ENCODE measurements at regions not wholly inside any gene's neighbourhood (a gene's known extent, or its start where the extent isn't known, plus 50 kb on each side); places are given as distances from the start of the nearest gene placed in this dataset.

DNA sequence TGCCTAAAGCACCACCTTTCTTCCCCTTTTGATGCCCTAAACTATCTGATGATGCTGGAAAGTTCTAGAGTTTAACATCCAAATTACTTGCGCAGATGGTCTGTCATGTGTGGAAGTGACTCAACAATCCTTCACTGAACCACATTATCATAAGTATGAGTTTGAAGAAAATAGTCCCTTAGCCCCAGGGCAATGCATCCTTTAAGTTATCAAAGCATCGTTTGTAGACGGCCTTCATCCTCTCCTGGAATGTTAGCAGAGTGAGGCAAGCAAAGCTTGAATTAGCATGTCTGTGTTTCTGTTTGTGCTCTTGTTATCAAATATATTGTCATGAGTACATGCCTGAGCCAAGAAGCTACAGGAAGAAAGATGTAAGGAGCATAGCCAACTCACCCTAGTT is 570.9 kb downstream of the MID1IP1 start:
- Histone ChIP-seq H2AFZ (replicated peaks; ENCODE audit: low read length, poor library complexity) (no peak overlapping the region), H2BK15ac (ENCODE audit: low read depth, low read length) (no peak overlapping the region), H3K4me2 (ENCODE audit: low read depth, low read length) (no peak overlapping the region), H3K4me3 (ENCODE audit: insufficient read depth, low read depth, low read length) (no peak overlapping the region), H3K56ac (ENCODE audit: extremely low read depth, insufficient read depth, low read length) (no peak overlapping the region), H3K9me3 (ENCODE audit: control insufficient read depth, insufficient read depth, low read length) (no peaks in the 10 kb centered on the region), H4K8ac (ENCODE audit: low read depth in 2 of 2, low read length in 2 of 2) (no peak overlapping the region), H2BK120ac (ENCODE audit: low read depth, low read length) (no peak overlapping the region), H3K4ac (ENCODE audit: low read depth, low read length) (no peak overlapping the region), H3K9me1 (ENCODE audit: insufficient read depth, low read length) (no peaks in the 10 kb centered on the region), H4K20me1 (ENCODE audit: insufficient read depth, low read length) (no peaks in the 10 kb centered on the region), H3K36me3 (ENCODE audit: control insufficient read depth, insufficient read depth, low read length) (no peaks in the 10 kb centered on the region), H3K27me3 (ENCODE audit: control insufficient read depth, insufficient read depth, low read length) (peaks cover 16% of the 10 kb centered on the region), H3K79me1 (ENCODE audit: low read depth in 1 of 2, low read length in 2 of 2) (no peaks in the 10 kb centered on the region), H3K27ac (ENCODE audit: insufficient read depth, low read length) (no peak overlapping the region), H2AK5ac (ENCODE audit: low read depth, low read length) (no peak overlapping the region), H3K4me1 (ENCODE audit: control insufficient read depth, insufficient read depth, low read length) (no peaks in the 10 kb centered on the region), H4K91ac (ENCODE audit: insufficient read depth, low read depth, low read length) (no peak overlapping the region), H3K23ac (ENCODE audit: low read depth, low read length) (no peak overlapping the region), H2AK9ac (replicated peaks; ENCODE audit: low read depth, low read length, poor library complexity) (no peak overlapping the region), H2BK5ac (ENCODE audit: low read depth, low read length, poor library complexity, severe bottlenecking) (no peak overlapping the region), H2BK20ac (ENCODE audit: low read depth, low read length) (no peak overlapping the region), H4K5ac (ENCODE audit: low read depth, low read length) (no peak overlapping the region), H3K18ac (ENCODE audit: low read depth, low read length) (no peak overlapping the region), H3K9ac (ENCODE audit: low read depth, low read length) (no peak overlapping the region), H3K14ac (replicated peaks; ENCODE audit: low read depth, low read length) (no peak overlapping the region)
- ChIA-PET POLR2A (ENCODE audit: unreplicated experiment) (no interaction called here), CTCF (no interaction called here)
- in situ Hi-C loops (cut with MboI; ENCODE audit: low sequenced_read_pairs) (no loop called here), dilution Hi-C loops (cut with HindIII; ENCODE audit: low sequenced_read_pairs, unreplicated experiment) (no loop called here), intact Hi-C loops (cut with micrococcal nuclease) (no loop called here)
- TF ChIP-seq SMC3 (IDR thresholded peaks at IDR 0.05; ENCODE audit: low read depth, low read length), result no peak
- DNase-seq (no peak), ATAC-seq (ENCODE audit: low read depth) (no peak)
- no CpG with 5 or more reads among the region's 3 CpGs for WGBS, 2 experiments (ENCODE audit: extremely low coverage in 2 of 2, insufficient read length in 1 of 2)
- no TSS peak for BruUV-seq (replicated peaks)

All from IMR-90 (cell line).